ENCODE measurements at regions not wholly inside any gene's neighbourhood (a gene's known extent, or its start where the extent isn't known, plus 50 kb on each side); places are given as distances from the start of the nearest gene placed in this dataset.

GRCh38 chrX:13498238-13498637 is 71.2 kb upstream of the EGFL6 start:
- no peak for TF ChIP-seq CTCF (conservative IDR thresholded peaks at IDR 0.05; ENCODE audit: low read length)
- no peak for TF ChIP-seq EZH2phosphoT487 (IDR thresholded peaks at IDR 0.05; ENCODE audit: borderline replicate concordance)

Measured in Loucy (cell line).